PFSK-1 (cell line): ENCODE measurements at regions not wholly inside any gene's neighbourhood (a gene's known extent, or its start where the extent isn't known, plus 50 kb on each side); places are given as distances from the start of the nearest gene placed in this dataset.

Source experiments
- POLR2AphosphoS5 ChIP-seq: IDR thresholded peaks from 2 replicates; pipeline ENCODE4 v1.6.1; 2012; ENCODE audit warnings: low read depth, mild to moderate bottlenecking, control low read depth, low read length, moderate library complexity
- SIN3A ChIP-seq: IDR thresholded peaks from 2 replicates; pipeline ENCODE4 v1.6.1; 2012; ENCODE audit warnings: mild to moderate bottlenecking, low read length, moderate library complexity, borderline replicate concordance; ENCODE audit not compliant: insufficient read depth
- TF ChIP-seq, protein P1 (sequence below), 2 experiments: IDR thresholded peaks; 2 replicates each; pipeline versions ENCODE4 v1.6.1 to v1.8.0; 2011 to 2012; ENCODE audit warnings: low read depth in 2 of 2, low read length in 2 of 2, control low read depth in 1 of 2, inconsistent platforms in 1 of 2, mild to moderate bottlenecking in 1 of 2, moderate library complexity in 1 of 2; ENCODE audit not compliant: insufficient read depth in 1 of 2

DNA sequence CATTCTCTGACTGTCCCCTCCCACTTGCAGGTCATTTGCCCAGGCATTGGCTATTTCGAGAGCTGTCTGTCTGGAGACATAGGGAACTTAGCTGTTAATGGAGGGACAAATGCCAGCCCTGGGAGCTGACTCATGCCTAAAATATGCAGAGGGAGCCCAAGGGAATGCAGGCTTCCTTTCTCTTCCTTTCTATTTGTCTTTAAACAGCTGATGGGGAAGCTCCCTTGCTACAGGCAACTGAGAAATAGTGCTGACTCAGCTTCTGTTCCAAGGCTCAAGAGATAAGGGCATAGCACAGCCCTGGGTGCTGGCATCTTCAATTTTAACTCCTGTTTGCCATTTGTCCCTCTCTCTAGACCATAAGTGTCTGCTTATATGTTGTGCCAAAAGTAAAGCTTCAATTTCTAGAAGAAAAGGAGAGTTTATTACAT is 82.7 kb upstream of the C1GALT1 start:
- TF ChIP-seq, protein P1, sequence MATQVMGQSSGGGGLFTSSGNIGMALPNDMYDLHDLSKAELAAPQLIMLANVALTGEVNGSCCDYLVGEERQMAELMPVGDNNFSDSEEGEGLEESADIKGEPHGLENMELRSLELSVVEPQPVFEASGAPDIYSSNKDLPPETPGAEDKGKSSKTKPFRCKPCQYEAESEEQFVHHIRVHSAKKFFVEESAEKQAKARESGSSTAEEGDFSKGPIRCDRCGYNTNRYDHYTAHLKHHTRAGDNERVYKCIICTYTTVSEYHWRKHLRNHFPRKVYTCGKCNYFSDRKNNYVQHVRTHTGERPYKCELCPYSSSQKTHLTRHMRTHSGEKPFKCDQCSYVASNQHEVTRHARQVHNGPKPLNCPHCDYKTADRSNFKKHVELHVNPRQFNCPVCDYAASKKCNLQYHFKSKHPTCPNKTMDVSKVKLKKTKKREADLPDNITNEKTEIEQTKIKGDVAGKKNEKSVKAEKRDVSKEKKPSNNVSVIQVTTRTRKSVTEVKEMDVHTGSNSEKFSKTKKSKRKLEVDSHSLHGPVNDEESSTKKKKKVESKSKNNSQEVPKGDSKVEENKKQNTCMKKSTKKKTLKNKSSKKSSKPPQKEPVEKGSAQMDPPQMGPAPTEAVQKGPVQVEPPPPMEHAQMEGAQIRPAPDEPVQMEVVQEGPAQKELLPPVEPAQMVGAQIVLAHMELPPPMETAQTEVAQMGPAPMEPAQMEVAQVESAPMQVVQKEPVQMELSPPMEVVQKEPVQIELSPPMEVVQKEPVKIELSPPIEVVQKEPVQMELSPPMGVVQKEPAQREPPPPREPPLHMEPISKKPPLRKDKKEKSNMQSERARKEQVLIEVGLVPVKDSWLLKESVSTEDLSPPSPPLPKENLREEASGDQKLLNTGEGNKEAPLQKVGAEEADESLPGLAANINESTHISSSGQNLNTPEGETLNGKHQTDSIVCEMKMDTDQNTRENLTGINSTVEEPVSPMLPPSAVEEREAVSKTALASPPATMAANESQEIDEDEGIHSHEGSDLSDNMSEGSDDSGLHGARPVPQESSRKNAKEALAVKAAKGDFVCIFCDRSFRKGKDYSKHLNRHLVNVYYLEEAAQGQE (IDR thresholded peaks at IDR 0.05; ENCODE audit: insufficient read depth in 1 of 2, low read depth in 2 of 2, low read length in 2 of 2), result 0 out of 4 replicates have a peak, but pooled peaks of 1 of the 2 experiments have one; percentile 11
- TF ChIP-seq POLR2AphosphoS5, result no peak
- no peak for TF ChIP-seq SIN3A
